Muscle of leg (tissue), 3 donors: ENCODE measurements at regions not wholly inside any gene's neighbourhood (a gene's known extent, or its start where the extent isn't known, plus 50 kb on each side); places are given as distances from the start of the nearest gene placed in this dataset.

Experiments used
- DNase-seq: peaks from one replicate; pipeline ENCODE4 v3.0.0; 2013
- H3K27ac ChIP-seq: one replicate; pipeline ENCODE4 v1.5.1; 2013; ENCODE audit warnings: mild to moderate bottlenecking, low read length, control low read depth
- H3K27me3 ChIP-seq: one replicate; pipeline ENCODE4 v1.6.1; 2013; ENCODE audit warnings: low read length; ENCODE audit not compliant: control insufficient read depth, insufficient read depth
- H3K36me3 ChIP-seq: one replicate; pipeline ENCODE4 v1.6.1; 2013; ENCODE audit warnings: low read length; ENCODE audit not compliant: control insufficient read depth, insufficient read depth
- H3K4me1 ChIP-seq: one replicate; pipeline ENCODE4 v1.6.1; 2013; ENCODE audit warnings: low read length; ENCODE audit not compliant: control insufficient read depth, insufficient read depth
- H3K4me3 ChIP-seq: one replicate; pipeline ENCODE4 v1.5.1; 2013; ENCODE audit warnings: low read length, control low read depth
- H3K9me3 ChIP-seq: replicated peaks from 2 replicates; pipeline ENCODE4 v1.6.1; 2013; ENCODE audit warnings: low read depth, low read length; ENCODE audit not compliant: control insufficient read depth
- WGBS: methylation state at CpG from one replicate; pipeline ENCODE4 v1.1.5; 2013; ENCODE audit warnings: missing lambda C conversion rate; ENCODE audit not compliant: insufficient coverage; 5-methylcytosine and 5-hydroxymethylcytosine counted together

DNA sequence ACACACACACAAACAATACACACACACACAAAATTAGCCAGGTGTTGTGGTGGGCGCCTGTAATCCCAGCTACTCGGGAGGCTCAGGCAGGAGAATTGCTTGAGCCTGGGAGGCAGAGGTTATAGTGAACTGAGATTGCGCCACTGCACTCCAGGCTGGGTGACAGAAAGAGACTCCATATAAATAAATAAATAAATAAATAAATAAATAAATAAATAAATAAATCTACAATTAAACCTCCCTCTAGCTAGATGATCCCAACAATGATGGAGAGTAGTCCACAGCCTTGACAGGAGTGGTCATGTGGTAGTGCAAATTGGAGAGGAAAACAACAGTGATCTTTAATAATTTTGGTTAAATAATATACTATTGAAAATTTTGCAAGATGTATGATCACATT, 1739.0 kb upstream of the C9orf72 start:
- WGBS = no CpG with 5 or more reads among the region's 3 CpGs
- no peak overlapping the region for H3K27ac ChIP-seq
- no peak overlapping the region for H3K4me3 ChIP-seq
- no peaks in the 10 kb centered on the region for H3K27me3 ChIP-seq
- H3K36me3 ChIP-seq = no peaks in the 10 kb centered on the region
- no peaks in the 10 kb centered on the region for H3K4me1 ChIP-seq
- H3K9me3 ChIP-seq = no peaks in the 10 kb centered on the region
- no peak for DNase-seq

DNA sequence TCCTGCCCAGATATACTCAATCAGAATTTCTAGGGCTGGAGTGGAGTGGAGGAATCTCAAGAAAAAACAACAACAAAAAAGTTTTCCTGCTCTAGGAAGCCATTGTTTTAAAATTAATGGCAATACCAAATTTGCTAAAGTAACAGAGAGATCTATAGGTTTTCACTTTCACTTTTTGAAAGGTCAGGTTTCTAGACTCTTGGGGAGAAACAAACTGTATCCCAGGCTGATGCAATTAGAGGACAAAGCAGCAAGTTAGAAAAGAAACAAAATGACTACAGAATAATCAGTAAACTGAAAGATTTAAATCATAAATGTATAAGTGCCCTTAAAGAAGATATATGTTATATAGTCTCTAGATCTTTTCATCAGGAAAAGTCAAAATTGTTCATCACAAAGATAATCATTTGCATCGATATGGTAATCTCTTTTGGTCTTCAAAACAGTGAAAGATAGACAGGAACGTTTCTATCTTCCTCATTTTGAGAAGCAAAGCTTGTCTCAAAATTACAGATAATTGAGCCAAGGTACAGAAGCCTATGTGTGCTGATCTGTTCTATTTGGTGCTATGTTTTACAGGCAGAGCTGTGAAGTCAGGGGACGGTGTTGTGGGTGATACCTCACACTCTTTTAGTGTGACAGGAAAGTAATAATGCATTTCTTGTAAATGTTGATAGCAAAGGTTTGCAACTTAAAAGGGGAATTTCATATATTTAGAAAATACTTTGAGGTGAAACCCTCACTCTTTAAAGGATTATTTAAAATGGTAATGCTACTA, 1746.6 kb upstream of the C9orf72 start:
- H3K27me3 ChIP-seq = no peaks in the 10 kb centered on the region
- 100% methylated on average over 1 of the region's 3 CpGs for WGBS
- no peaks in the 10 kb centered on the region for H3K9me3 ChIP-seq
- no peaks in the 10 kb centered on the region for H3K36me3 ChIP-seq
- no peak overlapping the region for H3K4me3 ChIP-seq
- peak; percentile 7 for DNase-seq
- no peak overlapping the region for H3K27ac ChIP-seq
- H3K4me1 ChIP-seq = no peaks in the 10 kb centered on the region

DNA sequence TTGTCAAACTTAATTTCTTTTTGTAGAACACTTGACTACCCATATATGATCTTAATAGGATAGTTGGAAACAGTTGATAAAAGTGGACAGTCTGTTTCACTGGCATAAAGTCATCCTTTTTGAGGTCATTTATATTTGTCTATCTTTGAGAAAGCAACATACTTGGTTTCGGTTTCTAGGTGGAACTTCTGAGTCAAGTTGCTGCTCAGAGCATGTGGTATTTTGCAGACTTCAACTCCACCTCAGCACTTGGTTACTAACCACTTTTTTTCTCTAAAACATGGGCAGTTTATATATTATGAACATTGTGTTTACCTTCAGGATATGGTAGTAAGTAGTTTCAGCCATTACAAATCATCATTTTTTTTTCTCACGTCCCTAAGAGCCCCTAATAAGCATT, 1749.0 kb upstream of the C9orf72 start:
- Histone ChIP-seq H3K27ac (no peak overlapping the region), H3K27me3 (no peaks in the 10 kb centered on the region), H3K36me3 (no peaks in the 10 kb centered on the region), H3K4me1 (no peaks in the 10 kb centered on the region), H3K9me3 (no peaks in the 10 kb centered on the region), H3K4me3 (no peak overlapping the region)
- WGBS = no CpG with 5 or more reads among the region's 2 CpGs
- peak; percentile 4 for DNase-seq

DNA sequence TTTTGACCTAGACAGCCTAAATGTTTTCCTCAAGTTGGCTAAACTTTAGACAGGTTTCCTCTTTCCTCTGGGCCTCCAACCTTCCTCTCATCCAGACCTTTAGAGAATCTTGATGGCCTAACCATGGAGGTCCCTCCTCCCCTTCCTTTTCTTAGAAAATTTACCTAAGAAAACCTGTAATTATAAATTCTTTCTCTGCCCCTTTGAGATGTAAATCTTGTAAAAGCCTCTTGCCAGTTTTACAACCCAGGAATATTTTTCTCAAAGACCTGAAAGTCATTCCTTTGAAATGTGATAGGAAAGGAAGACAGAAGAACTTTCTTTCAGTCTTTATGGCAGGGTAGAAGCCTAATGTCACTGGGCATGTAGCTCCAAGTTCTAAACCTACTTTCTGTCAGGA, 1752.6 kb upstream of the C9orf72 start:
- no peaks in the 10 kb centered on the region for H3K9me3 ChIP-seq
- no peak overlapping the region for H3K4me3 ChIP-seq
- H3K4me1 ChIP-seq = no peaks in the 10 kb centered on the region
- no peak for DNase-seq
- no peaks in the 10 kb centered on the region for H3K36me3 ChIP-seq
- H3K27me3 ChIP-seq = no peaks in the 10 kb centered on the region
- no peak overlapping the region for H3K27ac ChIP-seq

DNA sequence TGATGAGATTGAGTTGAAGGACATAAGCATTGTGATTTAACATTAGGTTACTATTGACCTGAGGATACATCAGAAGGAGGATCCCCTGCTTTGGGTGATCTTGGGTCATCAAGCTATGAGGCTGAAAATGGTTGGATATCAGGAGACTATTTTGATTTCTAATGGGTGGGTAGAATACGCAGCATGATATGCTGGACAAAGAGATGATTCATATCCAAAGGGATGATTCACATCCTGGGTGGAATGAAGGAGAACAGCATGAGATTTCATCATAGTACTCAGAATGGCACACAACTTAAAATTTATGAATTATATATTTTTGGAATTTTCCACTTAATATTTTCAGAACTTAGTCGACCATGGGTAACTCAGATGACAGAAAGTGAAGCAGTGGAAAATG, 1759.5 kb upstream of the C9orf72 start:
- Histone ChIP-seq H3K27ac (no peak overlapping the region), H3K27me3 (no peaks in the 10 kb centered on the region), H3K9me3 (no peaks in the 10 kb centered on the region), H3K36me3 (no peaks in the 10 kb centered on the region), H3K4me1 (no peaks in the 10 kb centered on the region), H3K4me3 (no peak overlapping the region)
- WGBS = no CpG with 5 or more reads among the region's 2 CpGs
- DNase-seq = no peak

DNA sequence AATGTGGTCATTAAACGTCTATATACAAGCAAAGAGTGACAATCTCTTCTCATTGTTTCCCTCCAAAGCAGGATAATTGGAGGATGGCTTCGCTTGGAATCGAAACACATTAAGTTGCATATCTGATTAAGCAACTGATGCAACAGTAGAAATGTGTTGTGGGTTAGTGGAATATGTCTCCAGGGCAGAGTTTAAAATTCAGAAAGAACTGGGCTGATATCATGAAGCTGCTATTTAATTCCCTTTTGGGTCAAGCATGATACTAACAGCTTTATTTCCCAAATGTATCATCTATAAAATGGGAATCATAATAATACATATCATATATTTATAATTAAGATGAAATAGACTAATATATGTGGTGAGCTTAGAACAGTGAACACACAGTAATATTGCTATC, 1763.0 kb upstream of the C9orf72 start:
- Histone ChIP-seq H3K4me3 (no peak overlapping the region), H3K27ac (no peak overlapping the region), H3K9me3 (no peaks in the 10 kb centered on the region), H3K36me3 (no peaks in the 10 kb centered on the region), H3K27me3 (no peaks in the 10 kb centered on the region), H3K4me1 (no peaks in the 10 kb centered on the region)
- no peak for DNase-seq
- WGBS = no CpG with 5 or more reads among the region's 3 CpGs

- Histone ChIP-seq H3K27ac (no peak overlapping the region), H3K36me3 (no peaks in the 10 kb centered on the region), H3K4me1 (no peaks in the 10 kb centered on the region), H3K9me3 (peaks cover 5% of the 10 kb centered on the region), H3K4me3 (no peak overlapping the region), H3K27me3 (no peaks in the 10 kb centered on the region)
- DNase-seq = peak; percentile 21
- no CpG with 5 or more reads among the region's 2 CpGs for WGBS
These were observed 1766.1 kb upstream of the C9orf72 start for GRCh38 chr9:29339387-29339786.

DNA sequence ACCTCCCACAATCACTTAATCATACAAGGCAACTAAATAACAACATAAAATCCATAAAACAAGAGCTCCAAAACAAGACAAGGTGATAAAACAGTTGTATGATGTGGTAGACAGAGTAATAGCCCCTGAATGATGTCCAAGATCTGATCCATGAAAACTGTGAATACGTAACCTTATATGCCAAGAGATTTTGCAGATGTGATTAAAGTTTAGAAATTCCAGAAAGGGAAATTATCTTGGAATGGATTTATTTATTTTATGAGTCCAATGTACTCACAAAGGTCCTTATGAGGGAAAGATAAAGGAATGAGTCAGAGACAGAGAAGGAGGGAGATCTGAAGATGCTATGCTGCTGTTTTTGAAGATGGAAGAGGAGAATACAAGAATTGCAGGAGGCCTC, 1775.7 kb upstream of the C9orf72 start:
- H3K27ac ChIP-seq = no peak overlapping the region
- no CpG with 5 or more reads among the region's 1 CpG for WGBS
- H3K4me1 ChIP-seq = no peaks in the 10 kb centered on the region
- H3K9me3 ChIP-seq = peaks cover 2% of the 10 kb centered on the region
- peak; percentile 1 for DNase-seq
- H3K27me3 ChIP-seq = no peaks in the 10 kb centered on the region
- H3K4me3 ChIP-seq = no peak overlapping the region
- H3K36me3 ChIP-seq = no peaks in the 10 kb centered on the region

GRCh38 chr9:29389421-29389820, 1816.1 kb upstream of the C9orf72 start:
- H3K27me3 ChIP-seq = no peaks in the 10 kb centered on the region
- H3K4me3 ChIP-seq = no peak overlapping the region

GRCh38 chr9:29390859-29391258, 1817.6 kb upstream of the C9orf72 start:
- no peaks in the 10 kb centered on the region for H3K36me3 ChIP-seq
- H3K27me3 ChIP-seq = no peaks in the 10 kb centered on the region
- H3K27ac ChIP-seq = no peak overlapping the region
- WGBS = no CpG with 5 or more reads among the region's 1 CpG
- no peaks in the 10 kb centered on the region for H3K4me1 ChIP-seq
- DNase-seq = no peak
- H3K9me3 ChIP-seq = no peaks in the 10 kb centered on the region
- no peak overlapping the region for H3K4me3 ChIP-seq

More at GRCh38 chr9:29389421-29389820, 1816.1 kb upstream of the C9orf72 start:
- no peaks in the 10 kb centered on the region for H3K4me1 ChIP-seq
- WGBS = 44% methylated on average over 1 of the region's 1 CpG
- no peaks in the 10 kb centered on the region for H3K36me3 ChIP-seq
- no peak overlapping the region for H3K27ac ChIP-seq
- DNase-seq = peak; percentile 88
- H3K9me3 ChIP-seq = peaks cover 2% of the 10 kb centered on the region

GRCh38 chr9:29393064-29393463, 1819.8 kb upstream of the C9orf72 start:
- DNase-seq = peak; percentile 54
- Histone ChIP-seq H3K27me3 (no peaks in the 10 kb centered on the region), H3K4me3 (no peak overlapping the region), H3K36me3 (no peaks in the 10 kb centered on the region), H3K9me3 (no peaks in the 10 kb centered on the region), H3K27ac (no peak overlapping the region), H3K4me1 (no peaks in the 10 kb centered on the region)
- WGBS = no CpG with 5 or more reads among the region's 2 CpGs
